Transverse colon (tissue), 4 donors: ENCODE measurements at regions not wholly inside any gene's neighbourhood (a gene's known extent, or its start where the extent isn't known, plus 50 kb on each side); places are given as distances from the start of the nearest gene placed in this dataset.

ENCODE experiments used
- CTCF ChIP-seq, 5 experiments: fragments of 200-600 bp in 3 of 5; fragments of 450-650 bp in 2 of 5; sonication (generic) in 3 of 5; IDR thresholded peaks; 1 replicate in 2 of 5; 2 replicates in 3 of 5; pipeline ENCODE4 v1.5.1; 2016 to 2017; ENCODE audit warnings: antibody characterized with exemption in 5 of 5, inconsistent platforms in 3 of 5, mild to moderate bottlenecking in 2 of 5, moderate library complexity in 1 of 5
- EP300 ChIP-seq: sonication (generic); formaldehyde crosslinking; IDR thresholded peaks from one replicate; pipeline ENCODE4 v1.6.1; 2017; ENCODE audit warnings: antibody characterized with exemption, low read depth
- POLR2AphosphoS5 ChIP-seq, 3 donors: sonication (generic); formaldehyde crosslinking; IDR thresholded peaks; one replicate each; pipeline ENCODE4 v1.6.1; 2016; ENCODE audit warnings: antibody characterized with exemption in 3 of 3

- TF ChIP-seq EP300 (no peak), CTCF (IDR thresholded peaks at IDR 0.05) (no peak), POLR2AphosphoS5 (IDR thresholded peaks at IDR 0.05) (no peak)
Observed at GRCh38 chr6:25181350-25181724, 97.8 kb upstream of the CARMIL1 start.
